PC-9 (cell line): ENCODE measurements at regions not wholly inside any gene's neighbourhood (a gene's known extent, or its start where the extent isn't known, plus 50 kb on each side); places are given as distances from the start of the nearest gene placed in this dataset.

Experiments used
- EZH2 ChIP-seq: fragments of 200-600 bp; sonication (generic); IDR thresholded peaks from 2 replicates; pipeline ENCODE4 v1.8.0; 2017; ENCODE audit warnings: antibody characterized with exemption, low read depth
- TF ChIP-seq, protein P1 (sequence below): fragments of 200-600 bp; sonication (generic); conservative IDR thresholded peaks from 2 replicates; pipeline ENCODE4 v1.6.1; 2017; ENCODE audit warnings: mixed run types, antibody characterized with exemption, mild to moderate bottlenecking, moderate library complexity

DNA sequence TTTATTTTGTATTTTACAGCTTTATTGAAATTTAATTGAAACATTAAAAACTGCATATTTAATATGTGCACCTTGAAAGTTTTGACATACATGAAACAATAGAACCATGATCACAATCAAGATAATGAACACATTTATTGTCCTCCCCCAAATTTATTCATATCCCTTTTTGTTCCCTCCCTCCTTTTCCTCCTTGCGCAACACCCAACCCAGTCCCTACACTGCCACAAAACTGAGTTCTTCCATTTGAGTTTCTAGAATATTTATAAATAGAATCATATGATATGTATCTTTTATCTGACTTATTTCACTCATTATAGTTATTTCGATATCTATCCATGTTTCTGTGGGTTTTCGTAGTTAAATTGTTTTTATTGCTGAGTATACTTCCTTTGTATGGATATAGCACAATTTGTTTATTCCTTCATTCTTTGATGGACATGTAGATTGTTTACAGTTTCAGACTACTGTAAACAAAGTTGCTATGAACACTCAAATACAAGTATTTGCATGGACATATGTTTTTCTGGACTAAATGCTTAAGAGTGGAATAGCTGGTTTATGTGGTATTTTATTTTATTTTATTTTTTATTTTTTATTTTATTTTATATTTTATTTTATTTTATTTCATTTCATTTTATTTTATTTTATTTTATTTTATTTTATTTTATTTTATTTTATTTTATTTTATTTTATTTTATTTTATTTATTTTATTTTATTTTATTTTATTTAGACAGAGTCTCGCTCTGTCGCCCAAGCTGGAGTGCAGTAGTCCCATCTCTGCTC lies 359.1 kb downstream of the SLC6A15 start:
- TF ChIP-seq, protein P1, sequence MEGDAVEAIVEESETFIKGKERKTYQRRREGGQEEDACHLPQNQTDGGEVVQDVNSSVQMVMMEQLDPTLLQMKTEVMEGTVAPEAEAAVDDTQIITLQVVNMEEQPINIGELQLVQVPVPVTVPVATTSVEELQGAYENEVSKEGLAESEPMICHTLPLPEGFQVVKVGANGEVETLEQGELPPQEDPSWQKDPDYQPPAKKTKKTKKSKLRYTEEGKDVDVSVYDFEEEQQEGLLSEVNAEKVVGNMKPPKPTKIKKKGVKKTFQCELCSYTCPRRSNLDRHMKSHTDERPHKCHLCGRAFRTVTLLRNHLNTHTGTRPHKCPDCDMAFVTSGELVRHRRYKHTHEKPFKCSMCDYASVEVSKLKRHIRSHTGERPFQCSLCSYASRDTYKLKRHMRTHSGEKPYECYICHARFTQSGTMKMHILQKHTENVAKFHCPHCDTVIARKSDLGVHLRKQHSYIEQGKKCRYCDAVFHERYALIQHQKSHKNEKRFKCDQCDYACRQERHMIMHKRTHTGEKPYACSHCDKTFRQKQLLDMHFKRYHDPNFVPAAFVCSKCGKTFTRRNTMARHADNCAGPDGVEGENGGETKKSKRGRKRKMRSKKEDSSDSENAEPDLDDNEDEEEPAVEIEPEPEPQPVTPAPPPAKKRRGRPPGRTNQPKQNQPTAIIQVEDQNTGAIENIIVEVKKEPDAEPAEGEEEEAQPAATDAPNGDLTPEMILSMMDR, result no peak
- TF ChIP-seq EZH2, result no peak
